K562 (cell line): ENCODE measurements at regions not wholly inside any gene's neighbourhood (a gene's known extent, or its start where the extent isn't known, plus 50 kb on each side); places are given as distances from the start of the nearest gene placed in this dataset.

Experiments
- ATAC-seq: fragments of 200-7000 bp; cut with Tn5 transposase; 3 replicates; pipeline ENCODE4 v1.9.1; 2020; ENCODE audit warnings: moderate library complexity
- BruUV-seq: library from RNA; stranded (reverse); fragments of 400-500 nt; replicated peaks from 2 replicates; lab custom pipeline; 2021; lab: Mats Ljungman, UMichigan
- CTCF ChIA-PET: fragments of 300-600 bp; formaldehyde crosslinking; extraction: SDS; loops from one replicate; lab custom pipeline; 2021; ENCODE audit warnings: low intra/inter-chr PET ratio; lab: Yijun Ruan, JAX
- POLR2A ChIA-PET: fragments of 300-600, 350-650 bp; sonication (Branson Sonifier 250); formaldehyde crosslinking; extraction: SDS; loops from one replicate; lab custom pipeline; 2021; ENCODE audit warnings: antibody characterized with exemption, inconsistent platforms; lab: Yijun Ruan, JAX
- DNase-seq, 4 experiments: peaks; one replicate each; pipeline versions ENCODE4 v3.0.0 to v3.0.0-alpha.2; 2011 to 2018; ENCODE audit warnings: low spot score in 3 of 4, mixed read lengths in 3 of 4; ENCODE audit errors: extremely low read depth in 1 of 4
- FAIRE-seq: peaks from 2 replicates; lab custom pipeline; 2011; peaks lifted over from hg19 to GRCh38; lab: Jason Lieb, UNC
- H2AFZ ChIP-seq: 2 replicates; pipeline ENCODE4 v1.6.0; 2011; ENCODE audit warnings: low read depth, low read length, control low read depth, inconsistent platforms
- H3K27ac ChIP-seq: fragments of 200-600 bp; 3 replicates; pipeline ENCODE4 v1.8.0; 2011; ENCODE audit warnings: low read depth, mild to moderate bottlenecking, control low read depth, inconsistent platforms, low read length, moderate library complexity, mixed read lengths; ENCODE audit errors: extremely low read depth
- H3K27me3 ChIP-seq, 2 experiments: fragments of 300-600 bp in 1 of 2; 2 replicates in 1 of 2; 3 replicates in 1 of 2; pipeline versions ENCODE4 v1.6.0 to v1.8.0; 2011; ENCODE audit warnings: inconsistent platforms in 2 of 2, low read length in 2 of 2, mild to moderate bottlenecking in 1 of 2, mixed read lengths in 1 of 2, moderate library complexity in 1 of 2; ENCODE audit not compliant: control insufficient read depth in 2 of 2, insufficient read depth in 2 of 2
- H3K36me3 ChIP-seq: fragments of 300-600 bp; 3 replicates; pipeline ENCODE4 v1.8.0; 2011; ENCODE audit warnings: mild to moderate bottlenecking, low read length, inconsistent platforms; ENCODE audit not compliant: control insufficient read depth, insufficient read depth
- H3K4me1 ChIP-seq, 2 experiments: fragments of 200-600 bp in 1 of 2; replicated peaks in 1 of 2; 2 replicates in 1 of 2; 3 replicates in 1 of 2; pipeline versions ENCODE4 v1.5.1 to v1.8.0; 2011; ENCODE audit warnings: inconsistent platforms in 2 of 2, low read length in 2 of 2, mild to moderate bottlenecking in 1 of 2, mixed read lengths in 1 of 2, moderate library complexity in 1 of 2; ENCODE audit not compliant: control insufficient read depth in 2 of 2, insufficient read depth in 2 of 2
- H3K4me2 ChIP-seq: 2 replicates; pipeline ENCODE4 v1.6.1; 2011; ENCODE audit warnings: low read length, control low read depth, inconsistent platforms, mixed read lengths; ENCODE audit not compliant: insufficient read depth
- H3K4me3 ChIP-seq: fragments of 200-600 bp; sonication (generic), shearing (Covaris generic); 2 replicates; pipeline ENCODE4 v1.5.1; 2016; ENCODE audit warnings: control low read depth, inconsistent platforms
- H3K79me2 ChIP-seq: fragments of 200-600 bp; 3 replicates; pipeline ENCODE4 v1.8.0; 2011; ENCODE audit warnings: low read length, inconsistent platforms; ENCODE audit not compliant: control insufficient read depth, insufficient read depth
- H3K9ac ChIP-seq, 2 experiments: 2 replicates each; pipeline versions ENCODE4 v1.6.0 to v1.6.1; 2011; ENCODE audit warnings: low read depth in 2 of 2, low read length in 2 of 2, control low read depth in 1 of 2, inconsistent platforms in 1 of 2, mild to moderate bottlenecking in 1 of 2, mixed read lengths in 1 of 2; ENCODE audit not compliant: insufficient read depth in 1 of 2
- H3K9me1 ChIP-seq: one replicate; pipeline ENCODE4 v1.6.0; 2011; ENCODE audit warnings: inconsistent platforms, mild to moderate bottlenecking, low read length, moderate library complexity; ENCODE audit not compliant: control insufficient read depth, insufficient read depth
- H3K9me3 ChIP-seq: replicated peaks from 2 replicates; pipeline ENCODE4 v1.5.1; 2011; ENCODE audit warnings: low read depth, low read length, inconsistent platforms; ENCODE audit not compliant: control insufficient read depth, insufficient read depth
- H4K20me1 ChIP-seq: replicated peaks from 2 replicates; pipeline ENCODE4 v1.6.1; 2011; ENCODE audit warnings: low read length, inconsistent platforms, mixed read lengths; ENCODE audit not compliant: control insufficient read depth, insufficient read depth
- MAX ChIP-seq: sonication (generic); formaldehyde crosslinking; IDR thresholded peaks from 2 replicates; pipeline ENCODE4 v1.9.0; 2022; ENCODE audit warnings: mild to moderate bottlenecking, missing genetic modification reagents
- MEF2A ChIP-seq: IDR thresholded peaks from 2 replicates; pipeline ENCODE4 v1.6.1; 2011; ENCODE audit warnings: low read depth, mild to moderate bottlenecking, low read length, moderate library complexity; ENCODE audit not compliant: control insufficient read depth
- RBM39 ChIP-seq: fragments of 200-400 bp; formaldehyde crosslinking; optimal IDR thresholded peaks from 2 replicates; pipeline ENCODE3; 2018; ENCODE audit warnings: low read depth, low read length
- SETDB1 ChIP-seq: IDR thresholded peaks from one replicate; pipeline ENCODE4 v1.6.1; 2012; ENCODE audit warnings: low read length, control low read depth, inconsistent platforms
- SIRT6 ChIP-seq: IDR thresholded peaks from one replicate; pipeline ENCODE4 v1.6.1; 2012; ENCODE audit warnings: low read depth, mild to moderate bottlenecking, control low read depth, inconsistent platforms, low read length, moderate library complexity
- TRIM25 ChIP-seq: fragments of 450-650 bp; IDR thresholded peaks from 2 replicates; pipeline ENCODE4 v1.7.0; 2016; ENCODE audit warnings: borderline replicate concordance
- XRCC3 ChIP-seq: fragments of 450-650 bp; IDR thresholded peaks from 2 replicates; pipeline ENCODE4 v1.6.1; 2017; ENCODE audit warnings: mild to moderate bottlenecking, moderate library complexity
- ZNF398 ChIP-seq: fragments of 250-450 bp; sonication (Bioruptor Pico); IDR thresholded peaks from 2 replicates; pipeline ENCODE4 v1.8.0; 2021; ENCODE audit warnings: moderate library complexity, mild to moderate bottlenecking, inconsistent platforms
- ZNF57 ChIP-seq: fragments of 450-650 bp; formaldehyde crosslinking; IDR thresholded peaks from 2 replicates; pipeline ENCODE4 v1.4.0; 2020; ENCODE audit warnings: mild to moderate bottlenecking, moderate library complexity
- WGBS: fragments of 100-300 bp; shearing (Covaris generic); methylation state at CpG from one replicate; pipeline ENCODE4 v1.1.6; 2016; ENCODE audit warnings: low coverage, mixed read lengths; ENCODE audit not compliant: insufficient coverage; ENCODE audit errors: missing lambda C conversion rate; 5-methylcytosine and 5-hydroxymethylcytosine counted together
- in situ Hi-C: fragments of 300-500 bp; cut with MboI; formaldehyde crosslinking; loops from 4 replicates; pipeline ENCODE4 v1.15.0; 2018; ENCODE audit warnings: inconsistent platforms, mixed read lengths
- intact Hi-C: fragments of 100-400 bp; cut with micrococcal nuclease; formaldehyde crosslinking; loops from 2 replicates; pipeline ENCODE4 v1.14.2; 2022

- H3K27me3 ChIP-seq, result no peaks in the 10 kb centered on the region
- no peaks in the 10 kb centered on the region for H3K36me3 ChIP-seq
- no peaks in the 10 kb centered on the region for H4K20me1 ChIP-seq
- no peak for DNase-seq
- no peak overlapping the region for H3K9ac ChIP-seq
- in situ Hi-C loops, result no loop called here
- no peak for TF ChIP-seq RBM39
- TF ChIP-seq SIRT6, result no peak
- TF ChIP-seq TRIM25, result no peak
- no peak for TF ChIP-seq MEF2A
- TF ChIP-seq ZNF398 (CRISPR knock-in tag), result no peak
- TF ChIP-seq ZNF57 (CRISPR knock-in tag), result no peak
- TF ChIP-seq XRCC3, result no peak
- TF ChIP-seq SETDB1, result no peak
- TF ChIP-seq MAX (CRISPR knock-in tag), result no peak
- TF ChIP-seq, all 486 proteins: peak for 0
- Histone ChIP-seq H3K4me3 (no peak overlapping the region), H3K9me3 (no peaks in the 10 kb centered on the region), H3K4me1 (peaks cover 5 to 12% of the 10 kb centered on the region in 2 experiments; a peak in 4 of 5 replicates), H3K27ac (no peak overlapping the region), H3K79me2 (no peaks in the 10 kb centered on the region), H3K9me1 (no peaks in the 10 kb centered on the region), H3K4me2 (no peak overlapping the region), H2AFZ (no peak overlapping the region)
- ATAC-seq (no peak), FAIRE-seq (no peak)
- ChIA-PET POLR2A (no interaction called here), CTCF (no interaction called here)
- intact Hi-C loops, result no loop called here
- no TSS peak for BruUV-seq
- WGBS, result 18% methylated on average over 5 of the region's 9 CpGs
These were observed 106.1 kb upstream of the ATP6AP2 start for GRCh38 chrX:40474645-40475044.
